GM23338 (cell line): ENCODE measurements at regions not wholly inside any gene's neighbourhood (a gene's known extent, or its start where the extent isn't known, plus 50 kb on each side); places are given as distances from the start of the nearest gene placed in this dataset.

Experiments used
- ATAC-seq: fragments of 200-7000 bp; cut with Tn5 transposase; 3 replicates; pipeline ENCODE4 v1.9.1; 2020
- DNase-seq: peaks from one replicate; pipeline ENCODE4 v3.0.0-alpha.2; 2015; ENCODE audit warnings: low spot score
- H2AFZ ChIP-seq: fragments of 200-600 bp; sonication (generic); 2 replicates; pipeline ENCODE4 v1.8.0; 2016; ENCODE audit warnings: antibody characterized with exemption, mild to moderate bottlenecking, moderate library complexity
- H3F3A ChIP-seq: fragments of 200-600 bp; sonication (generic); replicated peaks from 2 replicates; pipeline ENCODE4 v1.8.0; 2017; ENCODE audit warnings: antibody characterized with exemption, mixed run types, low read depth
- H3K27ac ChIP-seq: fragments of 200-600 bp; sonication (generic); 2 replicates; pipeline ENCODE4 v1.6.1; 2016; ENCODE audit warnings: low read depth
- H3K27me3 ChIP-seq: fragments of 200-600 bp; sonication (generic); 2 replicates; pipeline ENCODE4 v1.8.0; 2016; ENCODE audit warnings: mild to moderate bottlenecking, mixed run types, moderate library complexity; ENCODE audit not compliant: insufficient read depth
- H3K36me3 ChIP-seq: fragments of 200-600 bp; sonication (generic); 2 replicates; pipeline ENCODE4 v1.8.0; 2016; ENCODE audit warnings: mild to moderate bottlenecking; ENCODE audit not compliant: insufficient read depth
- H3K4me1 ChIP-seq: fragments of 200-600 bp; sonication (generic); 2 replicates; pipeline ENCODE4 v1.8.0; 2016; ENCODE audit warnings: mild to moderate bottlenecking, moderate library complexity; ENCODE audit not compliant: insufficient read depth
- H3K4me2 ChIP-seq: fragments of 200-600 bp; sonication (generic); 2 replicates; pipeline ENCODE4 v1.7.1; 2017; ENCODE audit warnings: mixed run types
- H3K4me3 ChIP-seq: fragments of 200-600 bp; sonication (generic); 2 replicates; pipeline ENCODE4 v1.6.1; 2016; ENCODE audit warnings: mixed run types
- H3K79me2 ChIP-seq: fragments of 200-600 bp; sonication (generic); replicated peaks from 2 replicates; pipeline ENCODE4 v1.8.0; 2017; ENCODE audit warnings: mild to moderate bottlenecking; ENCODE audit not compliant: insufficient read depth
- H3K9me2 ChIP-seq: fragments of 200-600 bp; sonication (generic); 2 replicates; pipeline ENCODE4 v1.8.0; 2017; ENCODE audit not compliant: insufficient read depth
- H4K20me1 ChIP-seq: fragments of 200-600 bp; sonication (generic); replicated peaks from 2 replicates; pipeline ENCODE4 v1.8.0; 2017; ENCODE audit warnings: mild to moderate bottlenecking; ENCODE audit not compliant: insufficient read depth
- H3K27ac Mint-ChIP-seq: 2 replicates; pipeline ENCODE4 v1.8.0; 2020; ENCODE audit warnings: inconsistent platforms, mild to moderate bottlenecking, moderate library complexity, mixed read lengths
- H3K27me3 Mint-ChIP-seq: 3 replicates; pipeline ENCODE4 v1.8.0; 2022; ENCODE audit warnings: low read depth, mild to moderate bottlenecking, moderate library complexity, mixed read lengths, inconsistent platforms; ENCODE audit not compliant: insufficient read depth, poor library complexity
- H3K36me3 Mint-ChIP-seq: 3 replicates; pipeline ENCODE4 v1.8.0; 2021; ENCODE audit warnings: low read depth, mild to moderate bottlenecking, inconsistent platforms, moderate library complexity, mixed read lengths
- H3K4me1 Mint-ChIP-seq: 3 replicates; pipeline ENCODE4 v1.8.0; 2020; ENCODE audit warnings: mild to moderate bottlenecking, inconsistent platforms, mixed read lengths
- H3K4me3 Mint-ChIP-seq: 3 replicates; pipeline ENCODE4 v1.8.0; 2021; ENCODE audit warnings: moderate library complexity, mild to moderate bottlenecking, inconsistent platforms, mixed read lengths
- H3K9me3 Mint-ChIP-seq: 3 replicates; pipeline ENCODE4 v1.8.0; 2020; ENCODE audit warnings: moderate library complexity, mild to moderate bottlenecking, inconsistent platforms, mixed read lengths
- CREB1 ChIP-seq: fragments of 250-450 bp; sonication (Bioruptor Pico); IDR thresholded peaks from 2 replicates; pipeline ENCODE4 v1.5.0; 2020; ENCODE audit warnings: low read depth, mild to moderate bottlenecking, moderate library complexity
- EZH2 ChIP-seq: fragments of 200-600 bp; sonication (generic); IDR thresholded peaks from one replicate; pipeline ENCODE4 v1.8.0; 2017; ENCODE audit warnings: antibody characterized with exemption, mild to moderate bottlenecking, low read depth; ENCODE audit not compliant: unreplicated experiment
- EZH2phosphoT487 ChIP-seq: fragments of 200-600 bp; sonication (generic); IDR thresholded peaks from one replicate; pipeline ENCODE4 v1.8.1; 2018; ENCODE audit warnings: antibody characterized with exemption; ENCODE audit not compliant: unreplicated experiment
- JUNB ChIP-seq: IDR thresholded peaks from one replicate; pipeline ENCODE4 v1.6.1; 2016; ENCODE audit warnings: antibody characterized with exemption; ENCODE audit not compliant: unreplicated experiment
- NANOG ChIP-seq: IDR thresholded peaks from 2 replicates; pipeline ENCODE4 v1.6.1; 2016; ENCODE audit warnings: antibody characterized with exemption, borderline replicate concordance
- POLR2AphosphoS5 ChIP-seq: IDR thresholded peaks from 2 replicates; pipeline ENCODE4 v1.6.1; 2016; ENCODE audit warnings: antibody characterized with exemption, low read depth
- STAT1 ChIP-seq: IDR thresholded peaks from one replicate; pipeline ENCODE4 v1.6.1; 2016; ENCODE audit warnings: antibody characterized with exemption; ENCODE audit not compliant: unreplicated experiment
- ZNF114 ChIP-seq: fragments of 250-450 bp; sonication (Bioruptor Pico); IDR thresholded peaks from 2 replicates; pipeline ENCODE4 v1.5.0; 2020; ENCODE audit warnings: mild to moderate bottlenecking, moderate library complexity
- ZNF331 ChIP-seq: fragments of 250-450 bp; sonication (Bioruptor Pico); IDR thresholded peaks from 2 replicates; pipeline ENCODE4 v1.5.0; 2020; ENCODE audit warnings: low read depth, mild to moderate bottlenecking, moderate library complexity
- TF ChIP-seq, protein P1 (sequence below): IDR thresholded peaks from one replicate; pipeline ENCODE4 v1.6.1; 2018; ENCODE audit warnings: antibody characterized with exemption; ENCODE audit not compliant: unreplicated experiment
- TF ChIP-seq, protein P2 (sequence below): IDR thresholded peaks from 2 replicates; pipeline ENCODE4 v1.6.1; 2016; ENCODE audit warnings: antibody characterized with exemption
- TF ChIP-seq, protein P3 (sequence below), 2 experiments: fragments of 200-600 bp in 1 of 2; sonication (generic) in 1 of 2; conservative IDR thresholded peaks; 2 replicates each; pipeline versions ENCODE4 v1.5.1 to v1.6.1; 2016 to 2017; ENCODE audit warnings: antibody characterized with exemption in 2 of 2, low read depth in 2 of 2, mild to moderate bottlenecking in 2 of 2, moderate library complexity in 1 of 2
- TF ChIP-seq, protein P4 (sequence below): fragments of 250-450 bp; sonication (Bioruptor Pico); IDR thresholded peaks from 2 replicates; pipeline ENCODE4 v1.5.0; 2020; ENCODE audit warnings: mild to moderate bottlenecking, moderate library complexity

DNA sequence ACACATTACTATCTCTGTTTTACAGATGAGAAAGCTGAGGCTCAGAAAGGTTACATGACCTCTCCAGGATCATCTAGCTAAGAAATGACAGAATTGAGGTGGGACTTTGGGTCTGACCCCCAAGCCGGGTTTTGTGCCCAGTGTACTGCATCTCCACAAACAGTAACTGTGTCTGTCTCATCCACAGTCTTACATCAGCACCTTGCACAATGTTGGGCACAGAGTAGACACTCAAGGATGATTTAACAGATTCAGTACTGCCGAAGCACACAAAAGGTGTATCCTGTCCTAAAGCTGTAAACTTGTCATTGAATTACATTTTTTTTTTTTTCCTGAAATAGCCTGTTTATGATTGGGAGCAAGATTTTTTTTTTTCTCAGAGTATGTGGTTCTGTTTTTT, 84.8 kb downstream of the ADCYAP1 start:
- H3K4me2 ChIP-seq = no peak overlapping the region
- peaks cover 9% of the 10 kb centered on the region; the same call in 1 of the 2 replicates for H3K9me2 ChIP-seq
- no peak for ATAC-seq
- Mint-ChIP-seq H3K4me1 (no peaks in the 10 kb centered on the region; the same call in 1 of the 3 replicates), H3K36me3 (peaks cover 2% of the 10 kb centered on the region), H3K27me3 (peaks cover 4% of the 10 kb centered on the region), H3K9me3 (peaks cover 2% of the 10 kb centered on the region; the same call in 1 of the 3 replicates), H3K27ac (no peak overlapping the region), H3K4me3 (no peak overlapping the region)
- no peak overlapping the region for H2AFZ ChIP-seq
- no peaks in the 10 kb centered on the region for H3K27me3 ChIP-seq
- no peak overlapping the region for H3K27ac ChIP-seq
- no peaks in the 10 kb centered on the region for H4K20me1 ChIP-seq
- H3K4me1 ChIP-seq = peaks cover 20% of the 10 kb centered on the region
- H3K36me3 ChIP-seq = no peaks in the 10 kb centered on the region; the same call in 1 of the 2 replicates
- DNase-seq = no peak
- H3K4me3 ChIP-seq = no peak overlapping the region
- no peaks in the 10 kb centered on the region for H3F3A ChIP-seq
- TF ChIP-seq STAT1 (no peak), EZH2phosphoT487 (no peak), JUNB (no peak), POLR2AphosphoS5 (no peak), ZNF331 (CRISPR knock-in tag) (no peak), EZH2 (no peak), ZNF114 (CRISPR knock-in tag) (no peak), NANOG (no peak), CREB1 (no peak)
- TF ChIP-seq, protein P1, sequence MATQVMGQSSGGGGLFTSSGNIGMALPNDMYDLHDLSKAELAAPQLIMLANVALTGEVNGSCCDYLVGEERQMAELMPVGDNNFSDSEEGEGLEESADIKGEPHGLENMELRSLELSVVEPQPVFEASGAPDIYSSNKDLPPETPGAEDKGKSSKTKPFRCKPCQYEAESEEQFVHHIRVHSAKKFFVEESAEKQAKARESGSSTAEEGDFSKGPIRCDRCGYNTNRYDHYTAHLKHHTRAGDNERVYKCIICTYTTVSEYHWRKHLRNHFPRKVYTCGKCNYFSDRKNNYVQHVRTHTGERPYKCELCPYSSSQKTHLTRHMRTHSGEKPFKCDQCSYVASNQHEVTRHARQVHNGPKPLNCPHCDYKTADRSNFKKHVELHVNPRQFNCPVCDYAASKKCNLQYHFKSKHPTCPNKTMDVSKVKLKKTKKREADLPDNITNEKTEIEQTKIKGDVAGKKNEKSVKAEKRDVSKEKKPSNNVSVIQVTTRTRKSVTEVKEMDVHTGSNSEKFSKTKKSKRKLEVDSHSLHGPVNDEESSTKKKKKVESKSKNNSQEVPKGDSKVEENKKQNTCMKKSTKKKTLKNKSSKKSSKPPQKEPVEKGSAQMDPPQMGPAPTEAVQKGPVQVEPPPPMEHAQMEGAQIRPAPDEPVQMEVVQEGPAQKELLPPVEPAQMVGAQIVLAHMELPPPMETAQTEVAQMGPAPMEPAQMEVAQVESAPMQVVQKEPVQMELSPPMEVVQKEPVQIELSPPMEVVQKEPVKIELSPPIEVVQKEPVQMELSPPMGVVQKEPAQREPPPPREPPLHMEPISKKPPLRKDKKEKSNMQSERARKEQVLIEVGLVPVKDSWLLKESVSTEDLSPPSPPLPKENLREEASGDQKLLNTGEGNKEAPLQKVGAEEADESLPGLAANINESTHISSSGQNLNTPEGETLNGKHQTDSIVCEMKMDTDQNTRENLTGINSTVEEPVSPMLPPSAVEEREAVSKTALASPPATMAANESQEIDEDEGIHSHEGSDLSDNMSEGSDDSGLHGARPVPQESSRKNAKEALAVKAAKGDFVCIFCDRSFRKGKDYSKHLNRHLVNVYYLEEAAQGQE = no peak
- TF ChIP-seq, protein P2, sequence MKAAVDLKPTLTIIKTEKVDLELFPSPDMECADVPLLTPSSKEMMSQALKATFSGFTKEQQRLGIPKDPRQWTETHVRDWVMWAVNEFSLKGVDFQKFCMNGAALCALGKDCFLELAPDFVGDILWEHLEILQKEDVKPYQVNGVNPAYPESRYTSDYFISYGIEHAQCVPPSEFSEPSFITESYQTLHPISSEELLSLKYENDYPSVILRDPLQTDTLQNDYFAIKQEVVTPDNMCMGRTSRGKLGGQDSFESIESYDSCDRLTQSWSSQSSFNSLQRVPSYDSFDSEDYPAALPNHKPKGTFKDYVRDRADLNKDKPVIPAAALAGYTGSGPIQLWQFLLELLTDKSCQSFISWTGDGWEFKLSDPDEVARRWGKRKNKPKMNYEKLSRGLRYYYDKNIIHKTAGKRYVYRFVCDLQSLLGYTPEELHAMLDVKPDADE = no peak
- TF ChIP-seq, protein P3, sequence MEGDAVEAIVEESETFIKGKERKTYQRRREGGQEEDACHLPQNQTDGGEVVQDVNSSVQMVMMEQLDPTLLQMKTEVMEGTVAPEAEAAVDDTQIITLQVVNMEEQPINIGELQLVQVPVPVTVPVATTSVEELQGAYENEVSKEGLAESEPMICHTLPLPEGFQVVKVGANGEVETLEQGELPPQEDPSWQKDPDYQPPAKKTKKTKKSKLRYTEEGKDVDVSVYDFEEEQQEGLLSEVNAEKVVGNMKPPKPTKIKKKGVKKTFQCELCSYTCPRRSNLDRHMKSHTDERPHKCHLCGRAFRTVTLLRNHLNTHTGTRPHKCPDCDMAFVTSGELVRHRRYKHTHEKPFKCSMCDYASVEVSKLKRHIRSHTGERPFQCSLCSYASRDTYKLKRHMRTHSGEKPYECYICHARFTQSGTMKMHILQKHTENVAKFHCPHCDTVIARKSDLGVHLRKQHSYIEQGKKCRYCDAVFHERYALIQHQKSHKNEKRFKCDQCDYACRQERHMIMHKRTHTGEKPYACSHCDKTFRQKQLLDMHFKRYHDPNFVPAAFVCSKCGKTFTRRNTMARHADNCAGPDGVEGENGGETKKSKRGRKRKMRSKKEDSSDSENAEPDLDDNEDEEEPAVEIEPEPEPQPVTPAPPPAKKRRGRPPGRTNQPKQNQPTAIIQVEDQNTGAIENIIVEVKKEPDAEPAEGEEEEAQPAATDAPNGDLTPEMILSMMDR (conservative IDR thresholded peaks at IDR 0.05; ENCODE audit: low read depth in 2 of 2) = no peak
- TF ChIP-seq, protein P4, sequence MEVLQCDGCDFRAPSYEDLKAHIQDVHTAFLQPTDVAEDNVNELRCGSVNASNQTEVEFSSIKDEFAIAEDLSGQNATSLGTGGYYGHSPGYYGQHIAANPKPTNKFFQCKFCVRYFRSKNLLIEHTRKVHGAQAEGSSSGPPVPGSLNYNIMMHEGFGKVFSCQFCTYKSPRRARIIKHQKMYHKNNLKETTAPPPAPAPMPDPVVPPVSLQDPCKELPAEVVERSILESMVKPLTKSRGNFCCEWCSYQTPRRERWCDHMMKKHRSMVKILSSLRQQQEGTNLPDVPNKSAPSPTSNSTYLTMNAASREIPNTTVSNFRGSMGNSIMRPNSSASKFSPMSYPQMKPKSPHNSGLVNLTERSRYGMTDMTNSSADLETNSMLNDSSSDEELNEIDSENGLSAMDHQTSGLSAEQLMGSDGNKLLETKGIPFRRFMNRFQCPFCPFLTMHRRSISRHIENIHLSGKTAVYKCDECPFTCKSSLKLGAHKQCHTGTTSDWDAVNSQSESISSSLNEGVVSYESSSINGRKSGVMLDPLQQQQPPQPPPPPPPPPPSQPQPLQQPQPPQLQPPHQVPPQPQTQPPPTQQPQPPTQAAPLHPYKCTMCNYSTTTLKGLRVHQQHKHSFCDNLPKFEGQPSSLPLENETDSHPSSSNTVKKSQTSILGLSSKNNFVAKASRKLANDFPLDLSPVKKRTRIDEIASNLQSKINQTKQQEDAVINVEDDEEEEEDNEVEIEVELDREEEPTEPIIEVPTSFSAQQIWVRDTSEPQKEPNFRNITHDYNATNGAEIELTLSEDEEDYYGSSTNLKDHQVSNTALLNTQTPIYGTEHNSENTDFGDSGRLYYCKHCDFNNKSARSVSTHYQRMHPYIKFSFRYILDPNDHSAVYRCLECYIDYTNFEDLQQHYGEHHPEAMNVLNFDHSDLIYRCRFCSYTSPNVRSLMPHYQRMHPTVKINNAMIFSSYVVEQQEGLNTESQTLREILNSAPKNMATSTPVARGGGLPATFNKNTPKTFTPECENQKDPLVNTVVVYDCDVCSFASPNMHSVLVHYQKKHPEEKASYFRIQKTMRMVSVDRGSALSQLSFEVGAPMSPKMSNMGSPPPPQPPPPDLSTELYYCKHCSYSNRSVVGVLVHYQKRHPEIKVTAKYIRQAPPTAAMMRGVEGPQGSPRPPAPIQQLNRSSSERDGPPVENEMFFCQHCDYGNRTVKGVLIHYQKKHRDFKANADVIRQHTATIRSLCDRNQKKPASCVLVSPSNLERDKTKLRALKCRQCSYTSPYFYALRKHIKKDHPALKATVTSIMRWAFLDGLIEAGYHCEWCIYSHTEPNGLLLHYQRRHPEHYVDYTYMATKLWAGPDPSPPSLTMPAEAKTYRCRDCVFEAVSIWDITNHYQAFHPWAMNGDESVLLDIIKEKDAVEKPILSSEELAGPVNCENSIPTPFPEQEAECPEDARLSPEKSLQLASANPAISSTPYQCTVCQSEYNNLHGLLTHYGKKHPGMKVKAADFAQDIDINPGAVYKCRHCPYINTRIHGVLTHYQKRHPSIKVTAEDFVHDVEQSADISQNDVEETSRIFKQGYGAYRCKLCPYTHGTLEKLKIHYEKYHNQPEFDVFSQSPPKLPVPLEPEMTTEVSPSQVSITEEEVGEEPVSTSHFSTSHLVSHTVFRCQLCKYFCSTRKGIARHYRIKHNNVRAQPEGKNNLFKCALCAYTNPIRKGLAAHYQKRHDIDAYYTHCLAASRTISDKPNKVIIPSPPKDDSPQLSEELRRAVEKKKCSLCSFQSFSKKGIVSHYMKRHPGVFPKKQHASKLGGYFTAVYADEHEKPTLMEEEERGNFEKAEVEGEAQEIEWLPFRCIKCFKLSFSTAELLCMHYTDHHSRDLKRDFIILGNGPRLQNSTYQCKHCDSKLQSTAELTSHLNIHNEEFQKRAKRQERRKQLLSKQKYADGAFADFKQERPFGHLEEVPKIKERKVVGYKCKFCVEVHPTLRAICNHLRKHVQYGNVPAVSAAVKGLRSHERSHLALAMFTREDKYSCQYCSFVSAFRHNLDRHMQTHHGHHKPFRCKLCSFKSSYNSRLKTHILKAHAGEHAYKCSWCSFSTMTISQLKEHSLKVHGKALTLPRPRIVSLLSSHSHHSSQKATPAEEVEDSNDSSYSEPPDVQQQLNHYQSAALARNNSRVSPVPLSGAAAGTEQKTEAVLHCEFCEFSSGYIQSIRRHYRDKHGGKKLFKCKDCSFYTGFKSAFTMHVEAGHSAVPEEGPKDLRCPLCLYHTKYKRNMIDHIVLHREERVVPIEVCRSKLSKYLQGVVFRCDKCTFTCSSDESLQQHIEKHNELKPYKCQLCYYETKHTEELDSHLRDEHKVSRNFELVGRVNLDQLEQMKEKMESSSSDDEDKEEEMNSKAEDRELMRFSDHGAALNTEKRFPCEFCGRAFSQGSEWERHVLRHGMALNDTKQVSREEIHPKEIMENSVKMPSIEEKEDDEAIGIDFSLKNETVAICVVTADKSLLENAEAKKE (CRISPR knock-in tag) = no peak
- H3K79me2 ChIP-seq = peaks cover 53% of the 10 kb centered on the region
